ENCODE measurements at regions not wholly inside any gene's neighbourhood (a gene's known extent, or its start where the extent isn't known, plus 50 kb on each side); places are given as distances from the start of the nearest gene placed in this dataset.
"Not testable (repeated sequence)": the region's sequence is repeated elsewhere in the genome, so short reads cannot be mapped to it uniquely, and the experiment has no call there.

GRCh38 chr1:60942896-60943638 lies 139.3 kb upstream of the NFIA start:
- H3K36me3 ChIP-seq (ENCODE audit: control insufficient read depth in 4 of 4, insufficient read depth in 3 of 4, low read depth in 1 of 4, low read length in 3 of 4) = no peaks in the 10 kb centered on the region
- no peaks in the 10 kb centered on the region for H3K27me3 ChIP-seq (ENCODE audit: control insufficient read depth in 4 of 4, insufficient read depth in 4 of 4, low read length in 3 of 4)
- TF ChIP-seq TAF1 (conservative IDR thresholded peaks at IDR 0.05) = no peak
- TF ChIP-seq REST (IDR thresholded peaks at IDR 0.05) = no peak
- TF ChIP-seq FOXA1 (IDR thresholded peaks at IDR 0.05) = no peak
- no peak overlapping the region for H3K27ac ChIP-seq (ENCODE audit: low read depth in 1 of 2, low read length in 2 of 2)
- WGBS = 73% methylated on average over 8 of the region's 8 CpGs
- H3K4me3 ChIP-seq (ENCODE audit: low read depth in 1 of 3, low read length in 3 of 3) = no peak overlapping the region
- no peak for DNase-seq (ENCODE audit: low spot score)
- H3K9ac ChIP-seq (ENCODE audit: low read depth in 1 of 2, low read length in 2 of 2) = no peak overlapping the region
- H3K4me1 ChIP-seq (ENCODE audit: control insufficient read depth in 4 of 4, insufficient read depth in 4 of 4, low read length in 3 of 4) = no peaks in the 10 kb centered on the region
- no peaks in the 10 kb centered on the region for H3K9me3 ChIP-seq (ENCODE audit: control insufficient read depth in 4 of 4, low read length in 3 of 4)

GRCh38 chr1:60942291-60942690 lies 140.1 kb upstream of the NFIA start:
- Histone ChIP-seq H3K4me3 (ENCODE audit: low read depth in 1 of 3, low read length in 3 of 3) (no peak overlapping the region), H3K27me3 (ENCODE audit: control insufficient read depth in 4 of 4, insufficient read depth in 4 of 4, low read length in 3 of 4) (no peaks in the 10 kb centered on the region), H3K9me3 (ENCODE audit: control insufficient read depth in 4 of 4, low read length in 3 of 4) (no peaks in the 10 kb centered on the region), H3K27ac (ENCODE audit: low read depth in 1 of 2, low read length in 2 of 2) (no peak overlapping the region), H3K36me3 (ENCODE audit: control insufficient read depth in 4 of 4, insufficient read depth in 3 of 4, low read depth in 1 of 4, low read length in 3 of 4) (no peaks in the 10 kb centered on the region), H3K4me1 (ENCODE audit: control insufficient read depth in 4 of 4, insufficient read depth in 4 of 4, low read length in 3 of 4) (no peaks in the 10 kb centered on the region), H3K9ac (ENCODE audit: low read depth in 1 of 2, low read length in 2 of 2) (no peak overlapping the region)
- WGBS = 90% methylated on average over 2 of the region's 2 CpGs
- TF ChIP-seq EGR1 (IDR thresholded peaks at IDR 0.05; ENCODE audit: low read depth in 2 of 2) (no peak), JUND (IDR thresholded peaks at IDR 0.05) (no peak), TAF1 (conservative IDR thresholded peaks at IDR 0.05) (no peak), REST (IDR thresholded peaks at IDR 0.05) (no peak), FOXA2 (IDR thresholded peaks at IDR 0.05) (no peak), YY1 (IDR thresholded peaks at IDR 0.05) (no peak), SP1 (IDR thresholded peaks at IDR 0.05) (no peak), HNF4A (conservative IDR thresholded peaks at IDR 0.05) (no peak), GABPA (IDR thresholded peaks at IDR 0.05 in 1 of 2, conservative IDR thresholded peaks at IDR 0.05 in 1 of 2) (no peak), FOXA1 (IDR thresholded peaks at IDR 0.05) (no peak), ATF3 (IDR thresholded peaks at IDR 0.05) (no peak), MAX (IDR thresholded peaks at IDR 0.05) (no peak), CTCF (IDR thresholded peaks at IDR 0.05; ENCODE audit: low read depth, low read length, missing input control) (no peak), NR2F2 (IDR thresholded peaks at IDR 0.05) (no peak), ZBTB33 (IDR thresholded peaks at IDR 0.05) (no peak), RXRA (IDR thresholded peaks at IDR 0.05) (no peak), RAD21 (IDR thresholded peaks at IDR 0.05) (no peak)
- DNase-seq (ENCODE audit: low spot score) = no peak

GRCh38 chr1:60940685-60941084 lies 141.7 kb upstream of the NFIA start:
- H3K4me1 ChIP-seq (ENCODE audit: control insufficient read depth in 4 of 4, insufficient read depth in 4 of 4, low read length in 3 of 4); H3K4me3 ChIP-seq (ENCODE audit: low read depth in 1 of 3, low read length in 3 of 3); H3K27me3 ChIP-seq (ENCODE audit: control insufficient read depth in 4 of 4, insufficient read depth in 4 of 4, low read length in 3 of 4); DNase-seq (ENCODE audit: low spot score); H3K9me3 ChIP-seq (ENCODE audit: control insufficient read depth in 4 of 4, low read length in 3 of 4); H3K9ac ChIP-seq (ENCODE audit: low read depth in 1 of 2, low read length in 2 of 2); H3K36me3 ChIP-seq (ENCODE audit: control insufficient read depth in 4 of 4, insufficient read depth in 3 of 4, low read depth in 1 of 4, low read length in 3 of 4); H3K27ac ChIP-seq (ENCODE audit: low read depth in 1 of 2, low read length in 2 of 2): not testable (repeated sequence)
- 50% methylated on average over 2 of the region's 2 CpGs for WGBS
